ENCODE measurements at regions not wholly inside any gene's neighbourhood (a gene's known extent, or its start where the extent isn't known, plus 50 kb on each side); places are given as distances from the start of the nearest gene placed in this dataset.

GRCh38 chr1:55418208-55419000, 203.2 kb upstream of the USP24 start:
- Histone ChIP-seq H3K36me3 (ENCODE audit: control insufficient read depth, insufficient read depth, low read length) (no peaks in the 10 kb centered on the region), H3K27me3 (ENCODE audit: control insufficient read depth, insufficient read depth, low read length, poor library complexity, severe bottlenecking) (no peaks in the 10 kb centered on the region), H3K9me3 (ENCODE audit: control insufficient read depth, low read length) (no peaks in the 10 kb centered on the region), H3K27ac (ENCODE audit: insufficient read depth, low read depth, low read length, poor library complexity, severe bottlenecking) (no peak overlapping the region), H3K4me1 (ENCODE audit: control insufficient read depth, insufficient read depth, low read length) (no peaks in the 10 kb centered on the region), H3K4me3 (ENCODE audit: insufficient read depth, low read depth, low read length) (no peak overlapping the region)
- WGBS, 2 experiments, result 93 to 95% methylated on average over 9 of the region's 10 CpGs

GRCh38 chr1:55416164-55416842, 201.1 kb upstream of the USP24 start:
- 92 to 98% methylated on average over 2 of the region's 2 CpGs for WGBS, 2 experiments
- H3K27me3 ChIP-seq (ENCODE audit: control insufficient read depth, insufficient read depth, low read length, poor library complexity, severe bottlenecking), result no peaks in the 10 kb centered on the region
- no peak overlapping the region for H3K27ac ChIP-seq (ENCODE audit: insufficient read depth, low read depth, low read length, poor library complexity, severe bottlenecking)
- no peaks in the 10 kb centered on the region for H3K9me3 ChIP-seq (ENCODE audit: control insufficient read depth, low read length)
- no peaks in the 10 kb centered on the region for H3K4me1 ChIP-seq (ENCODE audit: control insufficient read depth, insufficient read depth, low read length)
- H3K4me3 ChIP-seq (ENCODE audit: insufficient read depth, low read depth, low read length), result no peak overlapping the region
- no peaks in the 10 kb centered on the region for H3K36me3 ChIP-seq (ENCODE audit: control insufficient read depth, insufficient read depth, low read length)

- no peak overlapping the region for H3K27ac ChIP-seq (ENCODE audit: insufficient read depth, low read depth, low read length, poor library complexity, severe bottlenecking)
- H3K27me3 ChIP-seq (ENCODE audit: control insufficient read depth, insufficient read depth, low read length, poor library complexity, severe bottlenecking), result no peaks in the 10 kb centered on the region
- H3K9me3 ChIP-seq (ENCODE audit: control insufficient read depth, low read length), result no peaks in the 10 kb centered on the region
- no peaks in the 10 kb centered on the region for H3K36me3 ChIP-seq (ENCODE audit: control insufficient read depth, insufficient read depth, low read length)
- H3K4me3 ChIP-seq (ENCODE audit: insufficient read depth, low read depth, low read length), result no peak overlapping the region
- H3K4me1 ChIP-seq (ENCODE audit: control insufficient read depth, insufficient read depth, low read length), result no peaks in the 10 kb centered on the region
Observed at GRCh38 chr1:55413286-55413685, 198.1 kb upstream of the USP24 start.

- H3K27me3 ChIP-seq (ENCODE audit: control insufficient read depth, insufficient read depth, low read length, poor library complexity, severe bottlenecking), result no peaks in the 10 kb centered on the region
- H3K36me3 ChIP-seq (ENCODE audit: control insufficient read depth, insufficient read depth, low read length), result no peaks in the 10 kb centered on the region
- H3K9me3 ChIP-seq (ENCODE audit: control insufficient read depth, low read length), result no peaks in the 10 kb centered on the region
- no peak overlapping the region for H3K4me3 ChIP-seq (ENCODE audit: insufficient read depth, low read depth, low read length)
- no peaks in the 10 kb centered on the region for H3K4me1 ChIP-seq (ENCODE audit: control insufficient read depth, insufficient read depth, low read length)
- 93% methylated on average over 1 to 2 of the region's 2 CpGs for WGBS, 2 experiments
- H3K27ac ChIP-seq (ENCODE audit: insufficient read depth, low read depth, low read length, poor library complexity, severe bottlenecking), result no peak overlapping the region
Observed at GRCh38 chr1:55412060-55412459, 196.9 kb upstream of the USP24 start.

- no peaks in the 10 kb centered on the region for H3K27me3 ChIP-seq (ENCODE audit: control insufficient read depth, insufficient read depth, low read length, poor library complexity, severe bottlenecking)
- WGBS, 2 experiments, result 94 to 95% methylated on average over 2 of the region's 2 CpGs
- H3K4me1 ChIP-seq (ENCODE audit: control insufficient read depth, insufficient read depth, low read length), result no peaks in the 10 kb centered on the region
- no peaks in the 10 kb centered on the region for H3K36me3 ChIP-seq (ENCODE audit: control insufficient read depth, insufficient read depth, low read length)
- H3K4me3 ChIP-seq (ENCODE audit: insufficient read depth, low read depth, low read length), result no peak overlapping the region
- H3K9me3 ChIP-seq (ENCODE audit: control insufficient read depth, low read length), result no peaks in the 10 kb centered on the region
- no peak overlapping the region for H3K27ac ChIP-seq (ENCODE audit: insufficient read depth, low read depth, low read length, poor library complexity, severe bottlenecking)
Observed at GRCh38 chr1:55402671-55403464, 187.7 kb upstream of the USP24 start.

GRCh38 chr1:55402142-55402541, 187.0 kb upstream of the USP24 start:
- H3K27me3 ChIP-seq (ENCODE audit: control insufficient read depth, insufficient read depth, low read length, poor library complexity, severe bottlenecking), result no peaks in the 10 kb centered on the region
- no peaks in the 10 kb centered on the region for H3K4me1 ChIP-seq (ENCODE audit: control insufficient read depth, insufficient read depth, low read length)
- H3K36me3 ChIP-seq (ENCODE audit: control insufficient read depth, insufficient read depth, low read length), result no peaks in the 10 kb centered on the region
- 94 to 98% methylated on average over 3 of the region's 3 CpGs for WGBS, 2 experiments
- H3K9me3 ChIP-seq (ENCODE audit: control insufficient read depth, low read length), result no peaks in the 10 kb centered on the region
- H3K4me3 ChIP-seq (ENCODE audit: insufficient read depth, low read depth, low read length), result no peak overlapping the region
- no peak overlapping the region for H3K27ac ChIP-seq (ENCODE audit: insufficient read depth, low read depth, low read length, poor library complexity, severe bottlenecking)

- H3K4me3 ChIP-seq (ENCODE audit: insufficient read depth, low read depth, low read length), result no peak overlapping the region
- WGBS, 2 experiments, result 93% methylated on average over 8 of the region's 8 CpGs
- no peaks in the 10 kb centered on the region for H3K36me3 ChIP-seq (ENCODE audit: control insufficient read depth, insufficient read depth, low read length)
- no peak overlapping the region for H3K27ac ChIP-seq (ENCODE audit: insufficient read depth, low read depth, low read length, poor library complexity, severe bottlenecking)
- H3K4me1 ChIP-seq (ENCODE audit: control insufficient read depth, insufficient read depth, low read length), result no peaks in the 10 kb centered on the region
- H3K9me3 ChIP-seq (ENCODE audit: control insufficient read depth, low read length), result no peaks in the 10 kb centered on the region
- no peaks in the 10 kb centered on the region for H3K27me3 ChIP-seq (ENCODE audit: control insufficient read depth, insufficient read depth, low read length, poor library complexity, severe bottlenecking)
Observed at GRCh38 chr1:55400508-55400907, 185.3 kb upstream of the USP24 start.

GRCh38 chr1:55399346-55399745, 184.2 kb upstream of the USP24 start:
- 87 to 88% methylated on average over 5 of the region's 5 CpGs for WGBS, 2 experiments
- Histone ChIP-seq H3K27me3 (ENCODE audit: control insufficient read depth, insufficient read depth, low read length, poor library complexity, severe bottlenecking) (no peaks in the 10 kb centered on the region), H3K9me3 (ENCODE audit: control insufficient read depth, low read length) (no peaks in the 10 kb centered on the region), H3K4me1 (ENCODE audit: control insufficient read depth, insufficient read depth, low read length) (no peaks in the 10 kb centered on the region), H3K36me3 (ENCODE audit: control insufficient read depth, insufficient read depth, low read length) (no peaks in the 10 kb centered on the region), H3K27ac (ENCODE audit: insufficient read depth, low read depth, low read length, poor library complexity, severe bottlenecking) (no peak overlapping the region), H3K4me3 (ENCODE audit: insufficient read depth, low read depth, low read length) (no peak overlapping the region)

GRCh38 chr1:55396381-55396891, 181.3 kb upstream of the USP24 start:
- Histone ChIP-seq H3K4me3 (ENCODE audit: insufficient read depth, low read depth, low read length) (no peak overlapping the region), H3K27ac (ENCODE audit: insufficient read depth, low read depth, low read length, poor library complexity, severe bottlenecking) (no peak overlapping the region), H3K36me3 (ENCODE audit: control insufficient read depth, insufficient read depth, low read length) (no peaks in the 10 kb centered on the region), H3K4me1 (ENCODE audit: control insufficient read depth, insufficient read depth, low read length) (no peaks in the 10 kb centered on the region), H3K9me3 (ENCODE audit: control insufficient read depth, low read length) (no peaks in the 10 kb centered on the region), H3K27me3 (ENCODE audit: control insufficient read depth, insufficient read depth, low read length, poor library complexity, severe bottlenecking) (no peaks in the 10 kb centered on the region)
- 92% methylated on average over 4 to 5 of the region's 5 CpGs for WGBS, 2 experiments

GRCh38 chr1:55388960-55389359, 173.8 kb upstream of the USP24 start:
- H3K36me3 ChIP-seq (ENCODE audit: control insufficient read depth, insufficient read depth, low read length), result no peaks in the 10 kb centered on the region
- H3K27me3 ChIP-seq (ENCODE audit: control insufficient read depth, insufficient read depth, low read length, poor library complexity, severe bottlenecking), result no peaks in the 10 kb centered on the region
- H3K4me3 ChIP-seq (ENCODE audit: insufficient read depth, low read depth, low read length), result no peak overlapping the region
- H3K9me3 ChIP-seq (ENCODE audit: control insufficient read depth, low read length), result peaks cover 3% of the 10 kb centered on the region
- H3K27ac ChIP-seq (ENCODE audit: insufficient read depth, low read depth, low read length, poor library complexity, severe bottlenecking), result no peak overlapping the region
- no peaks in the 10 kb centered on the region for H3K4me1 ChIP-seq (ENCODE audit: control insufficient read depth, insufficient read depth, low read length)

All from ectodermal cell (in vitro differentiated cells).